HL-60 (cell line): ENCODE measurements at regions not wholly inside any gene's neighbourhood (a gene's known extent, or its start where the extent isn't known, plus 50 kb on each side); places are given as distances from the start of the nearest gene placed in this dataset.

Experiments used
- DNase-seq, 2 experiments: peaks; one replicate each; pipeline ENCODE4 v3.0.0-alpha.2; 2010 to 2020; ENCODE audit warnings: low read depth in 1 of 2, low spot score in 1 of 2
- H3K27ac ChIP-seq: fragments of 250-450 bp; sonication (Bioruptor Pico); replicated peaks from 2 replicates; pipeline ENCODE4 v1.5.1; 2020; ENCODE audit warnings: mild to moderate bottlenecking, moderate library complexity
- H3K27me3 ChIP-seq: fragments of 250-450 bp; sonication (Bioruptor Pico); 2 replicates; pipeline ENCODE4 v1.5.1; 2021; ENCODE audit warnings: mild to moderate bottlenecking, moderate library complexity; ENCODE audit not compliant: insufficient read depth, poor library complexity, severe bottlenecking
- H3K4me3 ChIP-seq: replicated peaks from 2 replicates; pipeline ENCODE4 v1.5.1; 2011; ENCODE audit warnings: mild to moderate bottlenecking, control low read depth, low read length; ENCODE audit not compliant: insufficient read depth
- CTCF ChIP-seq: IDR thresholded peaks from one replicate; pipeline ENCODE4 v1.5.1; 2011; ENCODE audit warnings: low read length, control low read depth, inconsistent platforms; ENCODE audit not compliant: insufficient read depth
- GABPA ChIP-seq: IDR thresholded peaks from 2 replicates; pipeline ENCODE4 v1.6.1; 2012; ENCODE audit warnings: low read depth
- POLR2AphosphoS5 ChIP-seq: IDR thresholded peaks from 2 replicates; pipeline ENCODE4 v1.6.1; 2012; ENCODE audit warnings: low read depth
- SPI1 ChIP-seq: IDR thresholded peaks from 2 replicates; pipeline ENCODE4 v1.6.1; 2012; ENCODE audit warnings: low read depth, mild to moderate bottlenecking, borderline replicate concordance
- TF ChIP-seq, protein P1 (sequence below): IDR thresholded peaks from 2 replicates; pipeline ENCODE4 v1.6.1; 2012; ENCODE audit warnings: low read depth; ENCODE audit not compliant: insufficient replicate concordance

GRCh38 chr16:85254051-85254450, 141.8 kb upstream of the CIBAR2 start:
- Histone ChIP-seq H3K27me3 (peaks cover 13% of the 10 kb centered on the region), H3K27ac (no peak overlapping the region), H3K4me3 (no peak overlapping the region)
- no peak for TF ChIP-seq GABPA
- TF ChIP-seq, protein P1, sequence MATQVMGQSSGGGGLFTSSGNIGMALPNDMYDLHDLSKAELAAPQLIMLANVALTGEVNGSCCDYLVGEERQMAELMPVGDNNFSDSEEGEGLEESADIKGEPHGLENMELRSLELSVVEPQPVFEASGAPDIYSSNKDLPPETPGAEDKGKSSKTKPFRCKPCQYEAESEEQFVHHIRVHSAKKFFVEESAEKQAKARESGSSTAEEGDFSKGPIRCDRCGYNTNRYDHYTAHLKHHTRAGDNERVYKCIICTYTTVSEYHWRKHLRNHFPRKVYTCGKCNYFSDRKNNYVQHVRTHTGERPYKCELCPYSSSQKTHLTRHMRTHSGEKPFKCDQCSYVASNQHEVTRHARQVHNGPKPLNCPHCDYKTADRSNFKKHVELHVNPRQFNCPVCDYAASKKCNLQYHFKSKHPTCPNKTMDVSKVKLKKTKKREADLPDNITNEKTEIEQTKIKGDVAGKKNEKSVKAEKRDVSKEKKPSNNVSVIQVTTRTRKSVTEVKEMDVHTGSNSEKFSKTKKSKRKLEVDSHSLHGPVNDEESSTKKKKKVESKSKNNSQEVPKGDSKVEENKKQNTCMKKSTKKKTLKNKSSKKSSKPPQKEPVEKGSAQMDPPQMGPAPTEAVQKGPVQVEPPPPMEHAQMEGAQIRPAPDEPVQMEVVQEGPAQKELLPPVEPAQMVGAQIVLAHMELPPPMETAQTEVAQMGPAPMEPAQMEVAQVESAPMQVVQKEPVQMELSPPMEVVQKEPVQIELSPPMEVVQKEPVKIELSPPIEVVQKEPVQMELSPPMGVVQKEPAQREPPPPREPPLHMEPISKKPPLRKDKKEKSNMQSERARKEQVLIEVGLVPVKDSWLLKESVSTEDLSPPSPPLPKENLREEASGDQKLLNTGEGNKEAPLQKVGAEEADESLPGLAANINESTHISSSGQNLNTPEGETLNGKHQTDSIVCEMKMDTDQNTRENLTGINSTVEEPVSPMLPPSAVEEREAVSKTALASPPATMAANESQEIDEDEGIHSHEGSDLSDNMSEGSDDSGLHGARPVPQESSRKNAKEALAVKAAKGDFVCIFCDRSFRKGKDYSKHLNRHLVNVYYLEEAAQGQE = no peak
- DNase-seq = no peak

GRCh38 chr16:85254921-85255320, 142.6 kb upstream of the CIBAR2 start:
- H3K27ac ChIP-seq = no peak overlapping the region
- DNase-seq = no peak
- TF ChIP-seq POLR2AphosphoS5 (no peak), SPI1 (no peak), CTCF (no peak), GABPA (no peak)
- TF ChIP-seq, protein P1 = no peak
- H3K4me3 ChIP-seq = no peak overlapping the region
- H3K27me3 ChIP-seq = peaks cover 17% of the 10 kb centered on the region

DNA sequence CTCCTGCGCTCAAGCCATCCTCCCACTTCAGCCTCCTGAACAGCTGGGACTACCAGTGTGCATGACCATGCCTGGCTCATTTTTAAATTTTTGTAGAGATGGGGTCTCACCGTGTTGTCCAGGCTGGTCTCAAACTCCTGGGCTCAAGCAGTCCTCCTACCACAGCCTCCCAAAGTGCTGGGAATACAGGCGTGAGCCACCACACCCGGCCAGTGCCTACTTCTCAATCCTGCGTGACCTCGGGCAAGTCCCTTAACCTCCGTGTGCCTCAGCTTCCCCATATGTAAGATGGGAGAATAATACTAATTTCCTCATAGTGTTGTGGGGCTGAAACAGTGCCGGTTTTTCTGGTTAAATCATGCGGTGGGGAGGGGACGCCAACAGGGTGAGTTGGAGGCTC, 143.5 kb upstream of the CIBAR2 start:
- DNase-seq = no peak
- H3K27me3 ChIP-seq = peaks cover 17% of the 10 kb centered on the region
- no peak overlapping the region for H3K4me3 ChIP-seq
- no peak for TF ChIP-seq SPI1
- no peak for TF ChIP-seq CTCF
- TF ChIP-seq, protein P1 = no peak
- no peak for TF ChIP-seq GABPA
- no peak for TF ChIP-seq POLR2AphosphoS5
- no peak overlapping the region for H3K27ac ChIP-seq
